Endothelial cell of umbilical vein (primary cell): ENCODE measurements at regions not wholly inside any gene's neighbourhood (a gene's known extent, or its start where the extent isn't known, plus 50 kb on each side); places are given as distances from the start of the nearest gene placed in this dataset.

ENCODE experiments used
- BruUV-seq: library from RNA; stranded (reverse); fragments of 400-500 nt; replicated peaks from 2 replicates; lab custom pipeline; 2021; lab: Mats Ljungman, UMichigan
- CTCF ChIA-PET: fragments of 300-600, 350-600 bp; sonication (Branson Sonifier 250); formaldehyde crosslinking; loops from one replicate; lab custom pipeline; 2021; ENCODE audit warnings: antibody characterized with exemption, inconsistent platforms; lab: Charles Lee
- POLR2A ChIA-PET: fragments of 300-600, 350-600 bp; sonication (Branson Sonifier 250); formaldehyde crosslinking; loops from one replicate; lab custom pipeline; 2021; ENCODE audit warnings: antibody characterized with exemption, inconsistent platforms; lab: Charles Lee
- DNase-seq: peaks from one replicate; pipeline ENCODE4 v3.0.0-alpha.2; 2011; ENCODE audit warnings: low read depth, low spot score
- FAIRE-seq: peaks from 2 replicates; lab custom pipeline; 2011; peaks lifted over from hg19 to GRCh38; lab: Jason Lieb, UNC
- H2AFZ ChIP-seq: 2 replicates; pipeline ENCODE4 v1.6.0; 2012; ENCODE audit warnings: low read depth, low read length, control low read depth, inconsistent platforms
- H3K27ac ChIP-seq: 2 replicates; pipeline ENCODE4 v1.5.1; 2011; ENCODE audit warnings: low read depth, mild to moderate bottlenecking, control low read depth, low read length, moderate library complexity; ENCODE audit not compliant: insufficient read depth
- H3K27me3 ChIP-seq, 2 experiments: 2 replicates each; pipeline versions ENCODE4 v1.6.0 to v1.6.1; 2011; ENCODE audit warnings: low read length in 2 of 2, mixed read lengths in 1 of 2; ENCODE audit not compliant: control insufficient read depth in 2 of 2, insufficient read depth in 2 of 2
- H3K36me3 ChIP-seq, 2 experiments: 2 replicates in 1 of 2; 3 replicates in 1 of 2; pipeline ENCODE4 v1.5.1; 2011; ENCODE audit warnings: low read length in 2 of 2, mild to moderate bottlenecking in 1 of 2, moderate library complexity in 1 of 2; ENCODE audit not compliant: control insufficient read depth in 2 of 2, insufficient read depth in 2 of 2; ENCODE audit errors: extremely low read depth in 1 of 2
- H3K4me1 ChIP-seq: 3 replicates; pipeline ENCODE4 v1.5.1; 2011; ENCODE audit warnings: mild to moderate bottlenecking, low read length; ENCODE audit not compliant: control insufficient read depth, insufficient read depth; ENCODE audit errors: extremely low read depth
- H3K4me2 ChIP-seq: 2 replicates; pipeline ENCODE4 v1.6.1; 2011; ENCODE audit warnings: low read length, control low read depth, mixed read lengths; ENCODE audit not compliant: insufficient read depth
- H3K4me3 ChIP-seq, 3 experiments: fragments of 200-600 bp in 1 of 3; sonication (generic), shearing (Covaris generic) in 1 of 3; replicated peaks in 1 of 3; 2 replicates each; pipeline ENCODE4 v1.5.1; 2011 to 2016; ENCODE audit warnings: control low read depth in 3 of 3, low read length in 3 of 3, mild to moderate bottlenecking in 2 of 3, inconsistent platforms in 1 of 3, low read depth in 1 of 3, moderate library complexity in 1 of 3; ENCODE audit not compliant: insufficient read depth in 1 of 3
- H3K79me2 ChIP-seq: 2 replicates; pipeline ENCODE4 v1.6.0; 2012; ENCODE audit warnings: low read length, inconsistent platforms; ENCODE audit not compliant: control insufficient read depth, insufficient read depth
- H3K9ac ChIP-seq: replicated peaks from 2 replicates; pipeline ENCODE3; 2011; ENCODE audit warnings: low read length, control low read depth; ENCODE audit not compliant: insufficient read depth; ENCODE audit errors: extremely low read depth
- H3K9me1 ChIP-seq: replicated peaks from 3 replicates; pipeline ENCODE4 v1.6.0; 2011; ENCODE audit warnings: mild to moderate bottlenecking, low read length; ENCODE audit not compliant: control insufficient read depth, insufficient read depth; ENCODE audit errors: extremely low read depth
- H3K9me3 ChIP-seq: replicated peaks from 2 replicates; pipeline ENCODE4 v1.5.1; 2012; ENCODE audit warnings: low read length, inconsistent platforms; ENCODE audit not compliant: control insufficient read depth, insufficient read depth
- H4K20me1 ChIP-seq: replicated peaks from 2 replicates; pipeline ENCODE3; 2011; ENCODE audit warnings: mild to moderate bottlenecking, low read length; ENCODE audit not compliant: control insufficient read depth, insufficient read depth; ENCODE audit errors: extremely low read depth
- CTCF ChIP-seq, 2 donors: IDR thresholded peaks; 1 replicate in 1 of 2; 2 replicates in 1 of 2; pipeline ENCODE4 v1.5.1; 2011; ENCODE audit warnings: low read length in 2 of 2, mild to moderate bottlenecking in 2 of 2, moderate library complexity in 2 of 2, control low read depth in 1 of 2, inconsistent platforms in 1 of 2, low read depth in 1 of 2; ENCODE audit not compliant: insufficient read depth in 1 of 2; ENCODE audit errors: extremely low read depth in 1 of 2
- EZH2 ChIP-seq: IDR thresholded peaks from 2 replicates; pipeline ENCODE4 v1.6.1; 2012; ENCODE audit warnings: borderline replicate concordance, low read depth, mild to moderate bottlenecking, moderate library complexity, low read length, inconsistent platforms; ENCODE audit not compliant: severe bottlenecking
- JUN ChIP-seq: IDR thresholded peaks from 2 replicates; pipeline ENCODE4 v1.6.1; 2011; ENCODE audit warnings: borderline replicate concordance, low read depth; ENCODE audit not compliant: insufficient read length, insufficient read depth
- MAX ChIP-seq: IDR thresholded peaks from 2 replicates; pipeline ENCODE4 v1.6.1; 2011; ENCODE audit not compliant: insufficient read depth, insufficient read length
- MYC ChIP-seq: IDR thresholded peaks from one replicate; pipeline ENCODE4 v1.6.1; 2011; ENCODE audit warnings: mild to moderate bottlenecking, low read depth, low read length
- POLR2A ChIP-seq: IDR thresholded peaks from 2 replicates; pipeline ENCODE4 v1.6.1; 2012; ENCODE audit warnings: low read depth, mild to moderate bottlenecking, control low read depth, low read length
- dilution Hi-C: fragments of 300-500 bp; cut with MboI; formaldehyde crosslinking; loops from one replicate; pipeline ENCODE4 v1.15.0; 2019; ENCODE audit warnings: low sequenced_read_pairs; ENCODE audit not compliant: extremely low pct_ligation_motif_present
- intact Hi-C: fragments of 100-400 bp; cut with micrococcal nuclease; formaldehyde crosslinking; loops from one replicate; pipeline ENCODE4 v1.10.0; 2022

GRCh38 chr2:35931626-35932025 lies 424.0 kb upstream of the CRIM1 start:
- FAIRE-seq: no peak
- Histone ChIP-seq H3K79me2 (no peaks in the 10 kb centered on the region), H3K4me3 (no peak overlapping the region), H3K9ac (no peak overlapping the region), H3K27ac (no peak overlapping the region), H3K36me3 (no peaks in the 10 kb centered on the region), H3K9me1 (no peaks in the 10 kb centered on the region), H3K9me3 (no peaks in the 10 kb centered on the region), H3K27me3 (peaks cover 0 to 2% of the 10 kb centered on the region in 2 experiments), H2AFZ (no peak overlapping the region), H3K4me2 (no peak overlapping the region), H3K4me1 (no peaks in the 10 kb centered on the region), H4K20me1 (no peaks in the 10 kb centered on the region)
- POLR2A ChIA-PET: no interaction called here
- BruUV-seq: no TSS peak
- dilution Hi-C loops: no loop called here
- CTCF ChIA-PET: no interaction called here
- intact Hi-C loops: no loop called here
- no peak for TF ChIP-seq EZH2
- no peak for DNase-seq

GRCh38 chr2:35931115-35931514 lies 424.5 kb upstream of the CRIM1 start:
- ChIA-PET CTCF (no interaction called here), POLR2A (no interaction called here)
- intact Hi-C loops: no loop called here
- peaks cover 0 to 2% of the 10 kb centered on the region in 2 experiments for H3K27me3 ChIP-seq
- no peaks in the 10 kb centered on the region for H3K36me3 ChIP-seq
- no peaks in the 10 kb centered on the region for H3K4me1 ChIP-seq
- H3K9me3 ChIP-seq: no peaks in the 10 kb centered on the region
- H3K4me3 ChIP-seq: no peak overlapping the region
- no peak overlapping the region for H3K9ac ChIP-seq
- H3K79me2 ChIP-seq: no peaks in the 10 kb centered on the region
- TF ChIP-seq MAX (no peak), POLR2A (no peak), MYC (no peak), JUN (no peak), CTCF (IDR thresholded peaks at IDR 0.05; ENCODE audit: extremely low read depth in 1 of 2, insufficient read depth in 1 of 2, low read depth in 1 of 2, low read length in 2 of 2) (no peak)
- BruUV-seq: no TSS peak
- FAIRE-seq: no peak
- H3K9me1 ChIP-seq: no peaks in the 10 kb centered on the region
- no peak for DNase-seq
- H3K4me2 ChIP-seq: no peak overlapping the region
- dilution Hi-C loops: no loop called here
- H4K20me1 ChIP-seq: no peaks in the 10 kb centered on the region
- no peak overlapping the region for H3K27ac ChIP-seq
- no peak overlapping the region for H2AFZ ChIP-seq
